CD4-positive, alpha-beta T cell treated with Interleukin-17A for 1 hour (primary cell): ENCODE measurements at regions not wholly inside any gene's neighbourhood (a gene's known extent, or its start where the extent isn't known, plus 50 kb on each side); places are given as distances from the start of the nearest gene placed in this dataset.

Experiments
- DNase-seq: peaks from one replicate; pipeline ENCODE4 v3.0.0-alpha.2; 2020

DNA sequence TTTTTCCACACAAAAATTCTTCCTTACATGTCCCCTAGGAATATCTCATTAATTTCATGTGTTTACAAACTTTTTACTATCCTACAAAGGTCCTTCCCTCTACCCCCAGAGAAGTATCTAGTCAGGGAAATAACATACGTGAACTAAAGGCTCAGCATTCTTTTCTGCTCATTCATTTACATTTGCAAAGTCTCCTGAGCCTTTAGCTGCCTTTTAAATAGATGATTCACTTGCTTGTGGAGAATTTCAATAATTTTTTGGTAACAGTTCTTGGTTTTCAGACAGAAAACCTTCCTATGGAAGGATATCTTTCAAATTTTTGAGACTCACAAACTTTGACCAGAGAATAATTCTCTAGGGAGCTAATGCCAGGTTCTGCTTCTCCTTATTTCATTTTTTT is 81.5 kb upstream of the RMDN2 start:
- DNase-seq: no peak

DNA sequence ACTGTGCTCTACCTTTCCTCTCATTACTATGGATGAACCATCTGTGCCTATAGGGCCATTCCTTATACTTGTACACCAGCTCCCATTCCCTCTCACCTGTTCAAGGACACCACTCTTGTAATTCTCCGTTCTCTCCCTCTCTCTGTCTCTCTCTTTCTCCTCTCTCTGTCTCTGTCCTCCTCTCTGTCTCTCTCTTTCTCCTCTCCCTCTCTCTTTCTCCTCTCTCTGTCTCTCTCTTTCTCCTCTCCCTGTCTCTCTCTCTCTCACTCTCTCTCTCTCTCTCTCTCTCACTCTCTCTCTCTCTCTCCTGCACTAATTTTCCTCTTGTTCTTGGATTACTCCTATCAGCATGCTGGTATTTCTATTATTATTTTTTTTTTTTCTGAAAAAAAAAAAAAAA is 78.9 kb upstream of the RMDN2 start:
- no peak for DNase-seq

DNA sequence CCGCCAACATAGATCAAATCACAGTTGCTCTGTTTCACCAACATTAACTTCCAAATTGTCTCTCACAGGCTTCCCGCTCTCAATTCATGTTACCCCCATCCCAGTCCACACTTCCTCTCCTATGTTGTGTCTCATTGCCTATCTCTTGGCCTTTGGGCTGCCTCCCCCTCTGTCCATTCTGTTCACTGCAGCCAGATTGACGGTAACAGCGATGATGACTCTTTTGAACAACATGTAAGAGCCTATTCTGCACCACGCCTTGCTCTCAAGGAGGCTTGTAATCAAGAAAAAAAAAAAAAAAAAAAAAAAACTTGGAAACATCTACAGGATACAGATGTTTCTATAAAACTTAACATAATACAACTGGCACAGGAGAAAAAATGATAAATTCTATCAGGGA is 77.3 kb upstream of the RMDN2 start:
- no peak for DNase-seq

DNA sequence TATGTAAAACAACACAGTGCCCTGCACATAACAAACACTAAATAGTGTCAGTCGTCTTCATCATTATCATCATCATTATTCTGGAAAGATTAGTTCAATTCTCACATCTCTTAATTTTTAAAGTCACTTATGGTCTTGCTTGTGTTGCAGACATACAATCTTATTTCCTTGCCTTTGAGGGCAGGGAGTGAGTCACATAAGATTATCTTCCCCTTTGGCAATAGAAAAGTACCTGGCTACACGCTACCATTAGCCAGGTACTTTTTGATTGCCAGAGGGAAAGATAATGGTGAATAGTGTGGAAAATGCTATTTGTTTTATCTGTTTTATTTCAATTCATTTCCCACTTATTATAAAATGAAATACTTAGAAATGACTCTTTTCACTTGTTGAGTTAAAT is 76.6 kb upstream of the RMDN2 start:
- no peak for DNase-seq

DNA sequence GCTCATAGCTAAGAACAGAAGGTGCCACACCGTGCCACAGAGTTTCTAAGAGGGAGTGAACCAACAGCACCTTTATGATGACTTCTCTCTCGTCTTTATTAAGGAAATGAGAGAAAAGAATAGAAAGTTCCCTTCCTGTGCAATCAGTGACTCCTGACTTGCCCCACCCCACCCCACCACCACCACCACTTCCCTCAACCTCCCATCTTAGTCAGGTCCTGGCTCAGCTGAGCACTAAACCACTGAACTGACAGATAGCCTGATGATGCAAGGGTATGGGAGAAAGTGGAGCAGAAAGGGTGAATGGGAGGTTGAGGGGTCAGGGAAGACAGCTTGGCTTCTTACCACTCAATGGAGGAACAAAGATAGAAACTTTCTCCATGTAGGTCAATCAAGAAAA is 75.2 kb upstream of the RMDN2 start:
- no peak for DNase-seq

DNA sequence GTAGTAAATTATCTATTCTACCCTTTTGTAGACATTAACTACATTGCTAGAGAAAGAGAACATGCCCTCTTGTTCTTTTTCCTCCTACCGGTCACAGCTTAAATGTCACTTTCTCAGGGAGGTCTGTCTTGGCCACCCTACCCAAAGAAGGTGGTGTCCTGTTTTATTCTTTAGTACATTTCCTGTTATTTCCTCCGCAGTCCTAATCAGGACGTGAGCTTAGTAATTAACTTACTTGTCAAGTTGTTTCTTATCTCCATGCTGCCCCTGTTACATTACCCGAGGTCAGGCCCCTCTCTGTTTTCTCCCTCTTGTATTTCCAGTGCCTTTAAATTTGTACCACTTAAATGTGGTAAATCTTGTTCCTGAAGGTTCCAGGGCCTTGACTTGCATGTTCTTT is 73.7 kb upstream of the RMDN2 start:
- peak; percentile 9 for DNase-seq

DNA sequence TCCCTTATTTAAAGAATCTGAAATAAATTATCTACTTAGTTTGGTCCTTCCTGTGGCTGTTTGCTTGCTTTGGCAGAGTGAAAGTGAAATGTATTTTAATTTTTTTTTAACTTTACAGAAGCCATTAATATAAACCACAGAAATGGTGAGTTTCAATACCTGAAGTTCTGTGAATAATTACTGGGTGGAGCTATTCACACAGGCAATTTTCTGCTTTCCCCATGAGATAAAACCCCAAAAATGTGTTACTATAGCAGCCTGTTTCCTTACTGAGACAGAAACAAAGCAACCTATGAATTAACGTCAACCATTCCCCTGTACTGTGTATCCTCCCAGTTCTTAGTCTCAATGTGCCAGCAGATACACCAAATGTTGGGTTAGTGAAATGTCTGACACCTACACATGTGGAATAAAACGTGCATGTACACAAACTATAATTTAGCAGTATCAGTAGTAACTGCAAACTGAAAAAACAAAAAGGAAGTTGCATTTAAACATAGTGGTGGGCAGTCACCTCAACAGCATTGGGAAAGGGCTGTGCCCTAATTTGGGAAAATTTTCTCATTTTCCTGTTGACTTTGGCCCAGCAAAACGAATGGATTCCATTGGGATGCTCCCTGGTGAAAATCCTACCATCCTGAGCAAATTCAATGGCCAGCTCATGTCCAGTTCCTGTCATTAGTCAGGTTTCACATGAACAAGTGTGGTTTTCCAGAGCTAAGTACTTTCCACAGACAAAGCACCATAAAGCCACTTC is 73.1 kb upstream of the RMDN2 start:
- DNase-seq: peak; percentile 52

DNA sequence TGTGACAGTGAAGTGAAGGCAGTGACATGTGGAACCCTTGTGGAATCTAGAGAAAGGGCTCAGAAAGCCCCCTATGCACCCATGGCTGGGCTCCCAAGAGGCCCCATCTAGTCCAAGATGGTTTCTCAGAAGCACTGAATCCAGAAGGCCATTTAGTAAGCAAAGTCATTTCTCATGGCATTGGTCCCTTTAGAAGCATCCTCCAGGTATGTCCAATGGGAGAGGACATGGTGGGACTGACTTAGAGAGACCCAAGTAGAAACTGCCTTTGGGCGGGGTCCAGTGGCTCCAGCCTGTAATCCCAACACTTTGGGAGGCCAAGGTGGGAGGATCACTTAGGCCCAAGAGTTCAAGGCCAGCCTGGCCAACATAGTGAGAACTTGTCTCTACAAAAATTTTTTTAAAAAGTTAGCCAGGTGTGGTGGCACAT is 72.5 kb upstream of the RMDN2 start:
- no peak for DNase-seq

DNA sequence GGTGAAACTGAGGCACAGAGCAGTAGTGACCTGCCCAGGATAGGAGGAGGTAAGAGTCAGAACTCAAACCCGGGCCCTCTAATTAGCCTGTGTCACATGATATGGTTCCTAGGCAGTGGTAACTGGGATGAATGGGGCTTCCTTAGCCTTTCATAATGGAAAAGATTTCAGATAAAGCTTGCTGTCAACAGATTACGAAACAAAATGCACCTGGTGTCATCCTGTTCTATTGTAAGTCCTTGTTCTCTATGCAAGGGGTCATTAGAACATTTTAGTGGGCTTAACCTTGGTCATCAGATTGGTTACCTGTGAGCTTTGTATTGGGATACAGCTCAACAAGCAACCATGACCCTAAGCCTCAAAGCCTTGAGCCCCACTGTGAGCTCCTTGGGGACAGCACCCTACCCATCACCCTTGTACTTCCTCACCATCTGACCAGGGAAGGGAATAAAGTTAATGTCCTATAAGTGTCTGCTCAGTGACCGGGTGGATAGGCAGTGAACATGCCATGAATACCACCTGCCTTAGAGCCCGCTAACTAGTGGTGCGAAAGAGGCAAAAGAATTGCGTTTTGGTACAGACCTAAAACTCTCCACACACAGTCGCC is 70.3 kb upstream of the RMDN2 start:
- DNase-seq: no peak

DNA sequence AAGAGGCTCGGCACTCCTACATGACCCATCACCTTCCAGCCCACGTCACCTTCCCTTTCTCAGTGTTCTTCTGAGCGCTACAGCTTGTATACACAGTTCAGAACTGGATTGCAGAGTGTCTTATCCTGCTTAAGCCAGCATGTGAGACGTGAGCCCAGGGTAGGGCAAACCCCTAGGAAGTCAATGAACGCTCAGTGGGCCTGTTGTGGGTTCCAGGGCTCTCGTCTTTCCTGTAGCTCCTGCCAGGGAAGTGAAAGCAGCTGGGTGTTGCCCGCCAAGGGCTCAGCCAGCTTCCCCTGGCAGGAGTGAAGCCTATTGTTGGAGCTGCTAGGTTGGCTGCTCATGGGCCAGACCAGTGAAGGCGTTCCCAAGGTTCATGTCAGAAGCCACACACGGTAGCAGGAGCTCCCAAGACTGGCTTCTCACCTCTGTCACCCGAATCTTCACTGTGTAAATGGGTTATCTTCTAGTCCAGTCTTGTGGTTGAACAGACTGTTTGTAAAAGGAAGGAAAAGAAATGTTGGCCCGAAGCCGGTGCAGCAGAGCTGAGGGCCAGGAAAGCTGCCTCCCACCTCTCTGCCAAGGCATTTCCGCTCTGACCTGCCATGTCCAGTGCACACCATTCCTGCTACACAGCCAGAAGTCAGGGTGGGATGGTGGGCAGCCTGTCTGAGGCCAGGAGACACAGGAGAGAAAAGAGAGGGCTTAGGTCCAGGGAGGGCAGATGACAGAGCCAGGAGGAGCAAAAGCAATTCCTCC is 69.6 kb upstream of the RMDN2 start:
- DNase-seq: peak; percentile 22

DNA sequence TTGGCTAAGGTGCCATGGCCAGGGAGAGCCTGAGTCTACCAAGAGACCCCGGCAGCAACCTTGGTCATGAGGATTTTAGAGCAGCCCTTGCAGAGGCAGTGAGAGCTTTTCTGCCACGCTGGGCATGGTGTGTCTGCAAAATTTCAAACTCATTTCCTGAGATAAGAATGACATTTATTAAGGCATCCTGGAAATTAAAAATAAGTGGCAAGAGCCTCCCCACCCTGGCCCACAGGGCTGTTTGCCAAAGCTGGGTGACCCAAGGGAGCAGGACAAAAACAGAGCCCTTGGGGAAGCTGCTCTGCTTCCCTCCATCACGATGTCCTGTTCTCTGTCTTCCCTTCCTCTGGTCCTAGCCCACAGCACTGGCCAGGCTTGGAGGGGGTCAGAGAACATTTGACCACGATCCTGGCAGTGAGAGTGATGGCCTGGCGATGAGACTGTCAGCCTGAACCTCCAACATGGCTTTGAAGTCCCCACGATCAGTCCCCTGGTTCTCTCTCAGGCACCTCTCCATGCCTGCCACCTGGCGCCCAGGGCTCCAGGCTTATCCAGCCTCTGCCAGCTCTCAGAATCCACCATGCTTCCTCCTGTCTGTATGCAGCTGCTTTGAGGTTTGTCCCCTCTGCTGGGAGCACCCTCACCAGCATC is 68.9 kb upstream of the RMDN2 start:
- DNase-seq: no peak

DNA sequence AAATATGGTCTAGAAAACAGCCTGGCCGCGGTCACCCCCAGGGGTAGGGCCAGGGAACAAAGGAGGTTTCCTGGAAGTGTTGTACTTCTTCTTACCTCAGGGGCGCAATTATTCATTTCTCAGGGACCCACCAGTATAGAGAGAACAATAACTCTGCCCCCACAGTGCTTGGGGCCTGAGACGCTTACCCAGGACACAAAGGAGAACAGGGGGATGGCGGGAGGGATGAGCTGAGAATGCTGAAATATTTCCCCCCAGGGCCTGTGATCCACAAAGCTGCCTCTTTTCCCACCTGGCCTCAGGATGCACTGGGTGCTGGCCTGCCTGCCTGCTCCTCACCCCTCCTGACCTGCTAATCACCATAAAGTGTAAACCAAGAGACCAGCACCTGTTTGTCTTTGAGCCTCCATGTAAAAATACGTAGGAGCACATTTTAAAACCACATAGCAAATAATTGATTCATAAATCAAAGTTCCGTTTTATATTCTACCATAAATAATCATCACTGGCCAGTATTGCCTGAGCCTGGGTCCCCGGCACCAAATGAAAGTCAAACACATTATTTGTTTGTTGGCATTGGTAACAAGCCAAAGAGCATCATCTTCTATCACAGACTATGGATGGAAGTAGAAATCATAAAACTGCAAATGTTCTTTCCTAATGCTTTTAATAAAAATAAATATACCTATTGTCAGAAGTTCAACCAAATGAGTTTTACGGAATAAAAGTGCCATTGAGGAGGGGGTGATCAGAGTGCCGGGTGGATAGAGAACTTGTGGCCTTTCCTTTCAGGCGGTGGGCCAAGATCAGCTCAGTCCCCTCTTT is 67.3 kb upstream of the RMDN2 start:
- no peak for DNase-seq

DNA sequence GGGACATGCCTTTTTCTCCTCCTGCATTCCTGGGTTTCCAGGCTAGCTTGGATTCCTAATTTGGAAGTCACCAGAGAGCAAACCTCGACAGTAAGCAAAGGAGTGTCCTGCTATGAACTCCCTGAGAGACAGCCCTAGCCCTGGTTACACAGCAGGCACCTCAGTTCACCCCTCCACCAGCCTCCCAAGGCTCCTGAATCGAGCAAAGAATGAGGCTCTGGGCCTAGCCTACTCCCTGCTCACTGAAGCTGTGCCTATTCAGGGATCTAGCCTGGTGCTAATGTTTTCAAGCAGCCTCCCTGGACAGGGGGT is 66.7 kb upstream of the RMDN2 start:
- DNase-seq: no peak

DNA sequence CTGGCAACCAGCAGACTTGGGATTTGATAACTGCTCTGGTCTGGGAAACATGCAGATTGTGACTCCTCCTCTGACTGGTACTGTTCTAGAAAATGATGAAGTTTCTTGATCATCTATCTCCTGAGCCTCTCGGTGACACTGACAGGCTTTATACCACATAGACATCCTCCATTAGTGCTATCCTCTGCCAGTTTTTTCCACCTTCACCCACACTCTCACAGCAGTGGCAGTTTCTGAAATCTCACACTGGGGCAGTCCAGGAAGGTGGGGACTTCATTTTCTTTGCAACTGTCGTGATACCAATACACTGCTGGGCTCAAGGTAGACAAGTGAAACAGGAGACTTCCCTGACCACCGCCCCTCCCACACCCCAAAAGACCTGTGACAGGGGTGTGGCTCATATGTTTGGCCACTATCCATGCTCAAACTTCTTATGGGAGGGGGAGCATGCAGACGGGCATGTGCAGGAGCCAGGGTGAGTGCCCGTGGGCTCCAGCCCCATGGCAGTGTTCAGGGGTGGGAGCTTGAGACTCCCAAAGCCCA is 66.3 kb upstream of the RMDN2 start:
- DNase-seq: no peak

DNA sequence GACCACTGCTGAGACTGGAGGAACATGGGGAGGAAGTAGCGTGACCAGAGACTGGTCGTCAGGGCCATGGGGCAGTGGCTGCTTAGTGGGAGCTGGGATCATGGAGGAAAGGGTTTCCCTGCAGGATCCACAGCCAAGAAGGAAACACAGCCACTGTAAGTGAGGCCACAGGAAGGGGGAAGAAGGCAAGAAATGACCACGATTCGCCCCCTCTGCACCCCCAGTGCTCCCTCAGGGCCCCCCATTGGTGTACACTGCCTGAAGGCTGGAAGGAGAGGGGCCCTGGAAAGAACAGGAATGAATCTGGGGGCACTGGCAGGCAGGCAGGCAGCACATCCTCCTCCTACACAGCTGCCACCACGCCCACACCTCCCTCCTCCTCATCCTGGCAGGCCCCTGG is 62.5 kb upstream of the RMDN2 start:
- no peak for DNase-seq

DNA sequence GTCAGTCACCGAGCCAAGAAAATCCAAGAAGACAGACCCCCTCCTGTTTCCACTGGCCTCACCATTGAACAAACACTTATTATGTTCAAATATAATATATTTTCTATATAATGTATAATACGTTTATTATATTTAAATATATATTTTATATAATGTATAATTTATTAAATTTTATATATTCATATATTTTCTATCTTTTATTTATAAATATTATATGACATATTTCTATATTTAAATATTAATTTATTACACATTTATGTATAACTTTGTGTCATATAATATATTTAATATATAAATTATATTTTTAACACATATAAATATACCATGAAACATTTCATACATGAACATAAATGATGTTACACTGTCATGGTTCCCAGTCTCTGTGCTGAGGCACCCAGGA is 60.9 kb upstream of the RMDN2 start:
- no peak for DNase-seq

DNA sequence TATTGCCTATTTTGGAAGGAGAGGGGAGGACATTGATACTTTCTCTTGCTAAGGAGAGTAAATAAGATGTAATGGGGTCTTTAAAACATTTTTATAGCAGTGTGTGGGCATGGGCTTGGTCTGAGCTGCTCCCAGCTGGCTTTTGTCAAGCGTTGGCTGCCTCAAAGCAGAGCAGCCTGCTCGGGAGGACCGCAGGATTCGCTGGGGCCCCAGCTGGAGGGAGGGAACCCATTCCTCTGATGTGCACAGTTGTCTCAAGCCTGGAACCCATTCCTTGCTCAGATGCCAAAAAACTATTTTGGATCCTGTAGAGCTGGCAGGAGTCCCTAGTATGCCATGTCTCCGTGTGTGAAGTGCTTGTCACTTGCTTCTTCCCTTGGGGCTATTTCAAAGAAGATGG is 59.4 kb upstream of the RMDN2 start:
- DNase-seq: no peak

DNA sequence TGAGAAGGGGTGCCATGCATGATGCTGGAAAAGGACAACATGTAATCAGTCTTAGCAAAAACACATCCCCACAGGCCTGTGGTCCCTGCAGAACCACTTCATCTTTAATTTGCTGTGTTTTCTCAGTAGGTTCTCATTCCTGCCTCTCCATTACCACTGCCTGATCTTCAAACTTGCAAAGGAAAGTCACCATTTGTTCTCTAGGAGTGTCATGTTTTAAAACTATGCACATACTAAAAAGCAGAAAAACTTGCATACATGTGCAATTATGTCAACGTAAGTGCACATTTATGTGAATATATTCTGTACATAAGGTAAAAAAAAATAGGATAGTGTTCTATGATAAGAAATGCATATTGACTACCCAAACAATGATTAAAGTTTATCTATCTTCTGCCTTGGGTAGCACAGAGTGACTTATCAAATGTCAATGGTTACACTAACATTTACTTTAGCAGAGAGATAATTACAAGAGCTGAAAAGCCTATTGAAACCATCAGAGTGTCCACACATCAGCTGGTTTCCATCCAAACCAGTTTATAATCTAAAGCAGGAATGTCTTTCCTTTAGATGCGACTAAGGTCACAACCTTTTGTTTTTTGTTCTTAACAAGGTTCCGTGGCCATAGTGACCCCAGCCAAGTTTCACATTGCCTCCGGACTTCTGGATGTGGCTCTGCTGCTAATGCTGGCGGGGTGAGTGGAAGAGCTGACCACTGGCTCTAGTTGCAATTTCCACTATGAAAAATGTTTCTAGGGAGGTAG is 58.7 kb upstream of the RMDN2 start:
- no peak for DNase-seq

DNA sequence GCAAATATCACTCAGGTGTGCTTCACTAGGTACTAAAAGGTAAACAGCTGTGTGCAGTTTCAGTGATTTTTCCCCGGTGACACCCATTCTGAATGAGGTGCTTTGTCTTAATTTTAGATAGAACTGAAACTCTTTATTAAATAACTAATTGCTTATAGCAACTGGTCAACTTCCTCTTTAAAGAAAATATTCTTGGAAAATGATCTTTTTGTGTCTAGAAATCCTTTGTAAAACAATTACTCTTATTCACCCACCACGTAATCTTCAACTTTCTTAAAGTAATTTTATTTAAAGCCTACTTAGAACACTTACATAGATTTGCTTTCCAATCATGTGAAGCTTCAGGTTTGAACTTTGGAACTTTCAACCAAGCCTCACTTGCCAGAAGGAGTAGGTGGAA is 57.9 kb upstream of the RMDN2 start:
- no peak for DNase-seq

DNA sequence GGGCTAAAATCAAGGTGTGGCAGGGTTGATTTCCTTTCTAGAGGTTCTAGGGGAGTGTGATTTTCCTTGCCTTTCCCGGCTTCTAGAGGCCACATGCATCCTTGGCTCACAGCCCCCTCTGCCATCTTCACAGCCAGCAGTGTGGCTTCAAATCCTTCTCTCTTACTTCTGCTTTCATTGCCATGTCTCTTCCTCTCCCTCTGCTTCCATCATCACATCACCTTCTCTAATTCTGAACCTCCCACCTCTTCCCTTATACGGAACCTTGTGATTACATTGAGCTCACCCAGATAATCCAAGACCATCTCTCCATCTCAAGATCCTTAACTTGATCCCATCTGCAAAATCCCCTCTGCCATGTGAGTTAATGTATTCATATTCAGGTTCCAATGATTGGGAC is 56.2 kb upstream of the RMDN2 start:
- no peak for DNase-seq

DNA sequence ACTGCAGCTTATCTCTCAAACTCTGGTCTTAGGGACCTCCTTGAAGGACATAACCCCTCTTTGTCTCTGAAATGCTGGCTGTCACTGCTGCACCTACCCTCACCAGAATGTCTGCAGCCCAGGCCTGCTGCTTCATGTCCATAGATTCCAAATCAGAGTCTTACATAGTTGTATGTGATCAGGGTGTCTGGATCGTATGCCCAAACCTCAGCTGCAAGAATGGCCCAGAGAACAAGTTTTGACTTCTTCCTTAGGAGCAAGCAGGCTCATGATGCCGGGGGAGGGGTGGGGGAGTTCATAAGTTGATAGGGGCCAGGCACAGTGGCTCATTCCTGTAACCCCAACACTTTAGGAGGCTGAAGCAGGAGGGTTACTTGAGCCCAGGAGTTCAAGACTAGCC is 55.8 kb upstream of the RMDN2 start:
- no peak for DNase-seq

DNA sequence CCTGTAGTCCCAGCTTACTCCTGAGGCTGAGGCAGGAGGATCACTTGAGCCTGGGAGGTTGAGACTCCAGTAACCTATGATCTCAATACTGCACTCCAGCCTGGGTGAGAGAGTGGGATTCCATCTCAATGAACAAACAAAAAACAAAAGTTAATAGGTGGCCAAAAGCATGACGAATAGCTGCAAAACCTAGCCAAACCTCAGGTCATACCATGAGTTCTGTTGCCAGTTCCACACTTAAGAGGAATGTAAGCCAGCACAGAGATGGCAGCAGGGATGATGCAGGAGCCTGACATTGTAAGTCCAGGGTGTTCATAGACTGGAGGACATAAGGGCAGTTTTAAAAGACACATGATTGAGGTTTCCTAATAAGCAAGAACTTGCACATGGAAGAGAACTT is 55.3 kb upstream of the RMDN2 start:
- DNase-seq: no peak
